NAMALWA (cell line): ENCODE measurements at regions not wholly inside any gene's neighbourhood (a gene's known extent, or its start where the extent isn't known, plus 50 kb on each side); places are given as distances from the start of the nearest gene placed in this dataset.
"Not testable (repeated sequence)": the region's sequence is repeated elsewhere in the genome, so short reads cannot be mapped to it uniquely, and the experiment has no call there.

Experiments
- DNase-seq: peaks from one replicate; pipeline ENCODE4 v3.0.0-alpha.2; 2015; ENCODE audit warnings: low spot score

DNA sequence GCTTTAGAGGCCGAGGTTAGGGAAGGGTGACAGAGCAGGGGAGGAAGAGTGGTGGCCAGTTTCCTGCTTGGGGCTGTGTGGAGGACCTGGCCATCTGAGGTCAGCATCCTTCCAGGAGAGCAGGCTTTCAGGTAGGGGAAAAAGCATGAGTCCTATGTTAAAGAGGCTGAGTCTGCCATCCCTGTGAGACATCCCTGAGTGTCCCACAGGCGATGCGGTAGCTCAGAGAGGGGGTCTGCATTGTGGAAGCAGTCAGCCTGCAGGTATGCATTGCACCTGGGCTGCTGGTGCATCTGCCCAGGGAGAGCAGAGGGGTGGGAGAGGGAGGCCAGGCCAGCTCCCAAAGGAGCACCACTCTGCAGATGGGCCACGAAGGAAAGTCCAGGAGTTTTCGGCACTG, 282.1 kb upstream of the ZNF32 start:
- DNase-seq = no peak

GRCh38 chr10:43930243-43930642, 281.6 kb upstream of the ZNF32 start:
- DNase-seq = no peak

DNA sequence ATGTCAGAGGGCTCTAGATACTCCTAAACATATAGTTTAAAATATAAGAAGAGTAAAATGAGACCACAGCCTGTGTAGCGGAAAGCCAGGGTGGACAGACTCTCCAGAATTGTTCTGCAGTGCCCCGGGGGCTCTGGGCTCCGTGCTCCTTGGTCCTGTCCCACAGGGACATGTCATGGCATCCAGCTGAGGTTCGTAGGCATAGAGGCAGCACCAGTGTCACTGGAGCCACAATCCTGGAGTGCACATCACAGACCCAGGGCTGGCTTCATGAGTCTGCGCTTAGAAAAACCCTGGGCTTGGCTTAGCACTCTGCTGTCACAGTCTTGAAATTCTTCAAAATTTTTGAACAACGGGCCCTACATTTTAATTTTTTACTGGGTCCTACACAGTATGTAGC, 280.4 kb upstream of the ZNF32 start:
- no peak for DNase-seq

DNA sequence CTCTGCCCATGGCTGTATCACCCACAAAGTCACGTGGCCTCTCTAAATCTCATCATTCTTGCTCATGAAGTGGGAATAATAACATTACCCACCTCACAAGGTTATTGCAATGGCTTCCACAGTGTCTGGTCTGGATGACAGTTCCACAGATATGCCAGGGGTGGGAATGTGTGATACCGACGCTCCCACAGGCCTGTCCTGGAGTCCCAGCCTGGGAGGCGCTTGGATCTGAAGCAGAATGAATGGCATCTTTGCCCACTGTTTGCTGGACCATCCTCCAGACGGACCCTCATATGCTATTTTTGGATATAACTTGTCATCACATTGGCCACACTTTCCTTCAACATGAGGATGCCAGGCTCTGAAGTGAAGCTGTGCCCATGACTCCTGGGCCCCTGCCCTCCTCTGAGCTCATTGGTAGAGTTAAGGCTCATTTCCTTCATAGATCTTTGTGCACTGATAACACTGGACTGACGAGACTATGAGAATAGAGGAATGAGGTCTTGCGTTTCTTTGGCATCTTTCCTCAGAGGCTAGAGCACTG, 279.8 kb upstream of the ZNF32 start:
- DNase-seq = no peak

DNA sequence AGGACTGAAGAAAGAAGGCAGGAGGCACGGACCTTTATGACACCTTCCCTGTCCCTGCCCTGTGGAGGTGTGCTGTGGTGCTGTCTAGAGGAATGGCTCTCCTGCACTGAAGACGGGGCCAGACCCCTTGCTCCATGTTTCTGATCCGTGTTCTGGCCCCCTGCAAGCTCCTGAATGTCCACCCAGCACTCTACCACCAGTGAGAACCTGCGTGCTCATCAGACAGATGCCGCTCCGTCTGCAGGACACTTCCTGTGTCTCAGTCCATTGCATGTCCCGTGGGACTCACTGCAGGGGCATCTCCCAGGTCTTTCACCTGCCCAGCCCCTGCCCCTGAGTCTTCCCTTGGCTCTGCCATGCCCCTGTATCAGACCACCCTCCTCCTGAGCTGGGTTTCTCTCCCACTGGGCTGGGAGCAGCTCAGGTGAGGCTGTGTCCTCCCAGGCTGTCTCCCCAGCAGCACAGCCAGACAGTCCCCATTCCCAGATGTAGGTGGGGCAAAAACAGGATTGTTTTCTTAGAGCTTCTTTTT, 278.3 kb upstream of the ZNF32 start:
- DNase-seq = no peak

DNA sequence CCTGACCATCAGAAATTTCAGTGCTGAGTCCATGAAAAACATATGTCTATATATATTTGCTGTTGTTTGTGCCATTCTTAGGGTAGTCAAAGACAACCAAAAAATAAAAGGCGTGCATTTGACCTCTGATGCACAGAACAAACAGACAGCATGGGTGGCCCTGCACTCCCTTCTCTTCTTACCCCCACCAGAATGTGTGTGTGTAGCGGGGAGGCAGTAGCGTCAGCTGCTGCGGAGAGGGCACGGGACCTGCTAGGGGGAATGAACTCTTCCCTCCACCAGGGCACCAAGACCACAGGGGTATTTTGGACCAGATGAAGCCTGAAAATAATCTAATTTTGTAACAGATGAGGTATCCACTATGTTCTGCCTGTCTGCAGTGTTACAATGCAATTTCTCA, 277.7 kb upstream of the ZNF32 start:
- no peak for DNase-seq

GRCh38 chr10:43925793-43926192, 277.1 kb upstream of the ZNF32 start:
- no peak for DNase-seq

- DNase-seq = no peak
These were observed 274.6 kb upstream of the ZNF32 start for GRCh38 chr10:43923328-43923727.

DNA sequence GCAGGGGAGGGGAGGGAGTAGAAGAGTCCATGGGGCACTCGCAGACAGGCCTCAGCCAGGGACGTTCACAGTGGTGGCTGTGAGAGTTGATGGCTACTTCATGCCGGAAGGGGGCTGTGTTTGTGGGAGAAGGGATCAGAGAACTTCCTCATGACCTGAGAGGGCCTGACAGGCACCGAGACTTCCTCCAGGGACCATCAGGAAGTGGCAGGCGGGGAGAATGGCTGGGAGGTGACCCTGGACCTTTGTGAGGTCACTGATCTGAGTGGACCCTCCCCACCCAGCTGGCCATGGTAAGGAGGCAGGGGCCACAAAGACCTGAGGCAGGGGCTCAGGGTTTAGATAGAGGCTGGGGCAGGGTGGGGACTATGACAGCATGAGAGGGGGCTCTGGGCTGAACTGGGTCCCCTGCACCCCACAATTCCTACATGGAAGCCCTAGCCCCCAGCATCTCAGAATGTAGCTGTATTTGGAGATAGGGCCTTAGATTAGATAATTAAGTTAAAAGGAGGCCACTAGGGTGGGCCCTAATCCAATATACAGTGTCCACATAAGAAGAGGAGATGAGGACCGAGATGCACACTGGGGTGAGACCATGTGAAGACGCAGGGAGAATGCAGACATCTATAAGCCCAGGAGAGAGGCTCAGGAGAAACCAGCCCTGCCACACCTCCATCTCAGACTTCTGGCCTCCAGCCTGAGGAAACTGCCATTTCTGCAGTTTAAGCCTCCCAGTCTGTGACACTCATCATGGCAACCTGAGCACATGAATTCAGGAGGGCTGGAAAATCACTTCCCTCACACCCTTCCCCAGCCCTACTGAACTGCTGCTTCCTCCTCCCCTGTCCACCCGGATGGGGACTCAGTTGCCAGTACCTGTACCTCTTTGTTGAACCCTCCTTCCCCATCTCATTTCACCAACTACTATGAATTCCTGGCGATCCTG, 273.9 kb upstream of the ZNF32 start:
- no peak for DNase-seq

DNA sequence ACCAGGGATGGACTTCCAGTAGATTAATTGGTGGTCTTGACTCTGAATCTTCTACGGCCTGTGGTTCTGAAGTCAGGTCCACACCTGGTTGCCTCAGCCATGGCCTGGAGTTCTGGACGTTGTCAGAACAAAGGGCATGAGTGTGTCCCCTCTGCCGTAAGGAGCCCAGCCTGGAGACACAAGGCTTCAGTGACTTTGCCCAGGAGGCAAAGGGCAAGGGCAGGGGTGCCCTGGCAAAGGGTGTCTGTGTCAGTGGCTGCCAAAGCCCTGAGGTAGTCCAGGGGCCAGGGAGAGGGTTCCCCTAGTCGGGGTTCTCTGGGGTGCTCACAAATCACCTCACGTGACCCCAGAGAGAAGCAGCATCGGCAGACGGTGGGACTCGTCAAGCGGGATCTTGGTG, 273.2 kb upstream of the ZNF32 start:
- DNase-seq = no peak

DNA sequence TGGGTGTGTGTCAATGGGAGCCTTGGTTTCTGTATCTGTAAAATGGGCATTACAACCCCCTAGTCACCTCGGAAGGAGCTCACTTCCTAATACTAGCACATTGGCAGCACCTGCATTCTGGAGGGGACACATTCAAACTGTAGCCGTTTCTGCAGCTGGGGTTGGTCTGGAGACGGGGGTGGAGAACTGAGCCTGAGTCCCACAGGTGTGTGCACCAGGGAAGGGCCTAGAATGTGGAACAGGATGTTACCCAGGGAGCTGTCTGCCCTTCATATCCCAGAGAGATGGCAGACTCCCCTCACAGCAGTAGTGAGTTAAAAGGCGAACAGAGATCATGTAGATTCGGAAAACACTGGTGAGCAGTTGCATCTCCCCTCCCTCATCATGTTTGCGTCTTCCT, 272.8 kb upstream of the ZNF32 start:
- DNase-seq = no peak

DNA sequence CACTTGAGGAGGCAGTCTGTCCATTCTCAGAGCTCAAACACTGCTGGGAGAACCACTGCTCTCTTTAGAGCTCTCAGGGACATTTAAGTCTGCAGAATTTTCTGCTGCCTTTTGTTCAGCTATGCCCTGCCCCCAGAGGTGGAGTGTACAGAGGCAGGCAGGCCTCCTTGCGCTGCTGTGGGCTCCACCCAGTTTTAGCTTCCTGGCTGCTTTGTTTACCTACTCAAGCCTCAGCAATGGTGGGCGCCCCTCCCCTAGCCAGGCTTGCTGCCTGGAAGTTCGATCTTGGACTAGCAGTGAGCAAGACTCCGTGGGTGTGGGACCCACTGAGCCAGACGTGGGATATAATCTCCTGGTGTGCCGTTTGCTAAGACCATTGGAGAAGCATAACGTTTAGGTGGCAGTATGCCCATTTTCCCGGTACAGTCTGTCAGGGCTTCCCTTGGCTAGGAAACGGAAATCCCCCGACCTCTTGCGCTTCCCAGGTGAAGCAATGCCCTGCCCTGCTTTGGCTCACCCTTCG, 271.6 kb upstream of the ZNF32 start:
- not testable (repeated sequence) for DNase-seq

- no peak for DNase-seq
These were observed 265.1 kb upstream of the ZNF32 start for GRCh38 chr10:43913676-43914235.

DNA sequence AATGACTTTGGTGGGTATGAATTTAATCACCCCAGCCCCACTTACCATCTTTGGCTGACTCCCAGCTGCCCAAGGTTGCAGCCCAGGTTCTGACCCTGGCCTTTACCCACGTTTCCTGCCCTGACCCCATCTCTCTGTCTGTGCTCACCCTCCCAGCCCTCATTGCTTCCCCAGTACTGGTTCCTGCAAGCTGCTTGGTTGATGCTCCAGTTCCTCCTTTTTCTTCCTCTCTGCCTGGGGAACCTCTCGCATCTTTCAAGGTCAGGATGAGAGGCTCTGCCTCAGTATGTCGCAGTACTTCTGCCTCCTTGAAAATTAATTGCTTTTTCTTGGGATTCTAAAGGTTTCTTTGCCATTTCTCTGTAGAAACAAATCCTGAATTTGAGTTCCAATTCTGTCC, 263.8 kb upstream of the ZNF32 start:
- no peak for DNase-seq

GRCh38 chr10:43906490-43906889, 257.8 kb upstream of the ZNF32 start:
- no peak for DNase-seq

DNA sequence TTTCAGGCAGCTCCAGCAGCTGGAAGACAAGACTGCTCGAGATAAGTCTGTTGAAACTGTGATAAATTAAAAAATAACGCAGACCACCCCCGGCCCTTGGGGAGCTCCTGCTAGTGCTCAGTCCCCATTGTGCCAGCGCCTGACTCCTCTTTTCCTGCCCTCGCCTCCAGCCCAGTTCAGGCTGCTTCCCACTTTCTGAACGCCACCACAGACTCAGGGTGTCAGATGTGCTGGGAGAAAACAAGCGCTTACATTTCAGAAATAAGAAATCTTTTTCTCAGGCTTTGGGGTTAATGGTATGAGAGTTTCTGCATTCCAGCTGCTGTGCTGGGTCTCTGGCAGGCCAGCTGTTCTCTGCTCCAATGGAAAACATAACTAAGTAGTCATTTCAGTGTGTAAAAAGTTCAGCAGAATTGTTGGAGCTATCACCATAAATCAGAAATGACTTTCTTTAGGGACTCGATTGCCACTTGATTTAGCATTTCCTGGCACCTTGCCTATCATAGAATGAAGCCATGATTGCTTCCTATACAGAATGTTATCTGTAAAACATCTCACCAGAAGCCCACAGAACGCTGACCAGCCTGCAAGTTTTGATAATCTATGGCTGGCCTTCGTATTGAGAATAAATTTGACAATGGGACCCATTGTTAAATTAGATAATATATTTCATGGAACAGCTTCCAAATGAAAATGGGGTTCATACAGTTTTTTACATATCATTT, 257.0 kb upstream of the ZNF32 start:
- DNase-seq = no peak

DNA sequence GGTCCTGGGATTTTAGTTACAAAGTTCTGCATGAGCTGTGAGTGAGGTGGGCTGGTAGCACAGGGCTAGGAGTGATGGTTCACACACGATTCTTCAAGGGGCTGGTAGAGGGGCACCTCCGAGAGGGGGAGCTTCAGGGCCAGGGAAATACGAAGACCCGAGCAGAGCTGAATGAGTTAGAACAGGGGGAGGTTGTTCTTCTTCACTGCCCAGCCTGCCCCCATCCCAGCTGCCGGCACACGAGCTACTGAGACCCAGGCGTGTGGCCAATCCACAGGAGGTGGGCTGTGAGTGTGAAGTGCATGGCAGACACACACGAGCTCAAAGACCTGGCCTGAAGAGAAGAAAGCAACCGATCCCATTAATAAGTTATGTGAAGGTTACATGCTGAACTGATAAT, 256.2 kb upstream of the ZNF32 start:
- no peak for DNase-seq

GRCh38 chr10:43904301-43904700, 255.6 kb upstream of the ZNF32 start:
- no peak for DNase-seq

GRCh38 chr10:43903451-43903850, 254.8 kb upstream of the ZNF32 start:
- no peak for DNase-seq

DNA sequence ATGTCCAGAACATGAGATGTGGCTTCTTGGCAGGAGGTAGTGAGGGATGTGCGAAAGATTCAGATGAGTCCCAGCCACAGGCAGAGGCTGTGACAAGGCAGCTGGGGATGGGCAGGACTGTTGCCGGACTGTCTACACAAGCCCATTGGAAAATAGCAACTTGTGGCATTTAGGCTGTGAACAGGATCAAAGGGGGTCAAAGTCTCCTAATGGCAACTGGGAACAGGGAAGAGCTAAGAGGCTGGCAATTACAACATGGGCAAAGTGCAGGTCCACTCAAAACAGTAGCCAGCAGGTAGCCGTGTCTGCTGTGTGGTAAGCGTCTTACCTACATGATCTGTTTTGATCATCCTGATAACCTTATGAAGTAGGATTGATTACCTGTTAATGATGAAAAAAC, 254.2 kb upstream of the ZNF32 start:
- no peak for DNase-seq

DNA sequence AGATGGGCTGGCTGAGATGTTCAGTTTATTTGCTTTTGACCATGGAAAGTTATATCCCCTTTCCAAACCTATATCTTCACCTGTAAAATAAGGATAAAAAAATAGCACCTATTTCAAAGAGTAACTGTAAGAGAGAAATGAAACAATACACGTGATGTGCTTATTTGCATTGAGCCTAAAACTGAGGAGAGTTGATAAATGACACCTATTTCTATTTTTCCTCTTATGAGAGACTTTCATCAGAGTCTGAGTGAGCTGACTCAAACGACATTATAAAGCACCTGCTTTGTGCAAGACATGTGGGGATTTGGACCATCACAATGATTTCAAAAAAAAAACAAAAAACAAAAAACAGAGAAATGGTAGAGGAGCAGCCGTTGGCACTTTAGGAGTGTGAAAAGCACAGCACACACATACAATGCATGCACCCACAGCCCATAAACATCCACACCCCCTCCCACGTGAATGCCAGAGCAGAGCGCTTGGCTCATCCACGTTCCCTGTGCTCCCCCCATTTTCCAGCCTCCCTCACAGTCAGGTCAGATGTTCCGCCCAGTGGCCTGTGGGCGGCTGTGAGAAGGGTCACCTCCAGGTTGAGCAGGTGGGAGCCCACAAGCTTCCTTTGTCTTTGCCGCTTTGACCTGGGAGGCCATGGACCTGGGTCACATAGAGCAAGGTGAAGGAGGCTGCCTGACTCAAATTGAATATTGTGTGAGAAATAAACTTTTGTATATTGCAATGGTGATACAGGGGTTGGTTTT, 253.2 kb upstream of the ZNF32 start:
- no peak for DNase-seq

DNA sequence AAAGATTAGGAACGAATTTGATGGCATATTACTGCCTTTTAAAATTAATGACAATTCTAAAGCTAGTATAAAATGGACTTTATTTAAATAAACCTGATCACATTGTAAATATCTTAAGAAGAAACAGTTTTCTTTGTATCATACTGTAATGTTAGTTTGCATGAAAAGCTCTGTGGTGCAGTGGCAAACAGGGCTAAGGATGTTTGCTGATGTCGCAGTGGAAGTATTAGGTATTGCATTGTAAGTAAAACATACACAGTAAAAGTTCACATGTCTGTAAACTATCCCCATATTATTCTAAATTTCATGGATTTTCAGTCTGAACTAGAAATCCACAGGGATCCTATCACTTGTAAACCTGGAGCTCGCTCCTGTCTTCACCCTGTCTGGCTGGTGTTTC, 252.6 kb upstream of the ZNF32 start:
- no peak for DNase-seq
